ENCODE measurements at regions not wholly inside any gene's neighbourhood (a gene's known extent, or its start where the extent isn't known, plus 50 kb on each side); places are given as distances from the start of the nearest gene placed in this dataset.

DNA sequence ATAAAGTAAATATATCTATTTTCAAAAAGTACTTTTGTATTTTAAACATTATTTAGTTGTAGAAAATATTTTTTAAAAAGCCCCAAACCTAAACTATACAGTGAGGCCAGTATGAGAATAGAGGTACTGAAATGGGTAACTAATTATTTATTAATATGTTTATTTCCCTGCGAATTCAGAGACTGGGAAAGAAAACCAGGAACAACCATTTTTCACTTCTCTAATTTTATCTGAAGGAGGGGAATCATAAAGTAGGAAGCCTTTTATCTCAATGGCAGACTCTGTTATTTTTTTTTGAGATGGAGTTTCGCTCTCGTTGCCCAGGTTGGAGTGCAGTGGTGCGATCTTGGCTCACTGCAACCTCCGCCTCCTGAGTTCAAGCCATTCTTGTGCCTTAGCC, 63.6 kb upstream of the TRAK1 start:
- no peak overlapping the region for H3K4me3 Mint-ChIP-seq (ENCODE audit: low read depth, unreplicated experiment)
- H3K9me3 Mint-ChIP-seq (ENCODE audit: low read depth, unreplicated experiment), result peaks cover 2% of the 10 kb centered on the region
- no peak for DNase-seq
- BruUV-seq (replicated peaks), result no TSS peak
- intact Hi-C loops (cut with micrococcal nuclease; ENCODE audit: unreplicated experiment), result no loop called here
- CTCF ChIA-PET, result no interaction called here
- TF ChIP-seq, protein P1, sequence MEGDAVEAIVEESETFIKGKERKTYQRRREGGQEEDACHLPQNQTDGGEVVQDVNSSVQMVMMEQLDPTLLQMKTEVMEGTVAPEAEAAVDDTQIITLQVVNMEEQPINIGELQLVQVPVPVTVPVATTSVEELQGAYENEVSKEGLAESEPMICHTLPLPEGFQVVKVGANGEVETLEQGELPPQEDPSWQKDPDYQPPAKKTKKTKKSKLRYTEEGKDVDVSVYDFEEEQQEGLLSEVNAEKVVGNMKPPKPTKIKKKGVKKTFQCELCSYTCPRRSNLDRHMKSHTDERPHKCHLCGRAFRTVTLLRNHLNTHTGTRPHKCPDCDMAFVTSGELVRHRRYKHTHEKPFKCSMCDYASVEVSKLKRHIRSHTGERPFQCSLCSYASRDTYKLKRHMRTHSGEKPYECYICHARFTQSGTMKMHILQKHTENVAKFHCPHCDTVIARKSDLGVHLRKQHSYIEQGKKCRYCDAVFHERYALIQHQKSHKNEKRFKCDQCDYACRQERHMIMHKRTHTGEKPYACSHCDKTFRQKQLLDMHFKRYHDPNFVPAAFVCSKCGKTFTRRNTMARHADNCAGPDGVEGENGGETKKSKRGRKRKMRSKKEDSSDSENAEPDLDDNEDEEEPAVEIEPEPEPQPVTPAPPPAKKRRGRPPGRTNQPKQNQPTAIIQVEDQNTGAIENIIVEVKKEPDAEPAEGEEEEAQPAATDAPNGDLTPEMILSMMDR (IDR thresholded peaks at IDR 0.05; ENCODE audit: unreplicated experiment), result no peak
- H3K36me3 Mint-ChIP-seq (ENCODE audit: insufficient read depth, unreplicated experiment), result no peaks in the 10 kb centered on the region
- peaks cover 33% of the 10 kb centered on the region for H3K4me1 Mint-ChIP-seq (ENCODE audit: low read depth, unreplicated experiment)
- no peak overlapping the region for H3K27ac Mint-ChIP-seq (ENCODE audit: unreplicated experiment)
- H3K27me3 Mint-ChIP-seq (ENCODE audit: unreplicated experiment), result no peaks in the 10 kb centered on the region

DNA sequence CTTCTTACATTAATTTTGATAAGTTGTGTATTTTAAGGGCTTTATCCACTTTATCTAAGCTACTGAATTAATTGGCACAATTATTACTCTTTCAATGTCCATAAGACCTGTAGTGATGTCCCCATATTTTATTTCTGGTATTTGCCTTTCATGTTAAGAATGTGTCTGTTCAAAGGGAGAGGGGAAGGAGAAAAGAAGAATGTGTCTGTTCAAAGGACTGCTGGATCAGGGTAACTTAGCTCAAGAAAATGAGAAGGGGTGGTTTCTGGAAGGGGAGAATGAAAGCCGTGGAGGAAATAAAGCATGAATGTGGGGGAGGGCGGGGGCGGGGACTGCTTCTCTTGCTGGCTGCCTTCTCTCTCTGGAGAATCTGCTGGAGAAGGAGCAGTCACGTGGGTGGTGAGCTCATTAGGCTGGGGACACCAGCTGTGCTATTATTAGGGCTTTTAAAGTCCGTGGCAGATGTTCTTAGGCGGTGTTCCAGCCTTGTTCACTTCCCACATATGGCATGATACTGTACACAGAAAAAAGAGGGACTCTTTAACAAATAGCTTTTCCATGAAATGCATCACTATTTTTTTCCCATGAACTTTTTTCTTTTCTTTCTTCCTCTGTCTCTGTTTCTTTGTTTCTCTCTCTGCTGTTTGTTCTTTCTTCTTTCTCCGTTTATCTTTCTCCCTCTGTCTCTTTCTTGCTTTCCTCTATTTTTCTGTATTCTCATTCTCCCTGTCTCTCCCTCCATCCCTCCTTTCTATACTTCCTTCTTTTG, 63.7 kb upstream of the ULK4 start:
- Mint-ChIP-seq H3K27me3 (ENCODE audit: unreplicated experiment) (no peaks in the 10 kb centered on the region), H3K4me1 (ENCODE audit: low read depth, unreplicated experiment) (peaks cover 42% of the 10 kb centered on the region), H3K9me3 (ENCODE audit: low read depth, unreplicated experiment) (peaks cover 2% of the 10 kb centered on the region), H3K36me3 (ENCODE audit: insufficient read depth, unreplicated experiment) (no peaks in the 10 kb centered on the region), H3K4me3 (ENCODE audit: low read depth, unreplicated experiment) (peak overlapping the region; percentile 63), H3K27ac (ENCODE audit: unreplicated experiment) (peak overlapping the region; percentile 72)
- BruUV-seq (replicated peaks), result no TSS peak
- TF ChIP-seq, protein P1 (IDR thresholded peaks at IDR 0.05; ENCODE audit: unreplicated experiment), result no peak
- CTCF ChIA-PET, result interaction anchor here (1.7 to 3.0 kb wide), 4 partner anchors 10 to 74 kb away, joined by 4 to 15 read pairs (median 10); no protein-coding TSS in a partner anchor
- peak; percentile 72 for DNase-seq
- intact Hi-C loops (cut with micrococcal nuclease; ENCODE audit: unreplicated experiment), result no loop called here

DNA sequence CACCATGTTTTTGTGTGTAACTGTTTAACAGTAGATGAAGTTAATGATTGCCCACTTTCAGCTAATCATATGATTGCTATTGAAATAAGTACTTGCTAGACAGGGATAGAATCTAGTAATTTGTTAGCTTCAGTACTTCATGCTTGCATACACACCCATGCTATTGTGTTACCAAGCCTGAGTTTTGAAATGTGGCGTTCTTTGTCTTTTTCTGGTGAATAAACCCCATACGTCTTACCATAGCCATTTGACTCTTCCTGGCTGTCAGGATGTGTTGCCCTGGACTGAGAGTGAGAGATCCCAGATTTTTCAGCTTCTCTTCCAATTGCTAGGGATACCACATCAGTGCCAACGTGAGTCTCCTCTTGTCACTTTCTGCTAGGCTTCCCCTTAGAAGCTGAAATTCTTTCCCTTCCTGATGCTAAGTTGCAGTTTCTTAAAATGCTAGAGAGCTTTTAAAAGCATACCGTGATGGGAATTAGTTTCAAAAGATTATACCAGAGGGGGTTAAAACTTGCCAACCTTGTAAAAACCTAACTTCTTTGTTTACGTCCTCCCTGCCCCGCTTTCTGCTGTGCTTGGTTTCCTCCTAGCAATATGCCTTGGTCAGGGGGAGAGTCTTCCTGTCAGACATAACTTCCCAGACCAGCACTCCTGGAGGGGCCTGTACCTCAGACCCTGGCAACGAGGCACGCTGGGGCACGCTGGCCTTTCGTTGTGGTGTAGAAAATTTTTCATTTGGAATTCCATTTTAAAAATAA, 62.9 kb upstream of the ULK4 start:
- no TSS peak for BruUV-seq (replicated peaks)
- intact Hi-C loops (cut with micrococcal nuclease; ENCODE audit: unreplicated experiment), result no loop called here
- Mint-ChIP-seq H3K36me3 (ENCODE audit: insufficient read depth, unreplicated experiment) (no peaks in the 10 kb centered on the region), H3K9me3 (ENCODE audit: low read depth, unreplicated experiment) (peaks cover 2% of the 10 kb centered on the region), H3K4me1 (ENCODE audit: low read depth, unreplicated experiment) (peaks cover 50% of the 10 kb centered on the region), H3K4me3 (ENCODE audit: low read depth, unreplicated experiment) (peak overlapping the region; percentile 63), H3K27me3 (ENCODE audit: unreplicated experiment) (no peaks in the 10 kb centered on the region), H3K27ac (ENCODE audit: unreplicated experiment) (peak overlapping the region; percentile 72)
- CTCF ChIA-PET, result interaction anchor here (0.8 to 3.0 kb wide), 6 partner anchors 9 to 75 kb away, joined by 3 to 15 read pairs (median 7); no protein-coding TSS in a partner anchor
- DNase-seq, result no peak
- TF ChIP-seq, protein P1 (IDR thresholded peaks at IDR 0.05; ENCODE audit: unreplicated experiment), result no peak

DNA sequence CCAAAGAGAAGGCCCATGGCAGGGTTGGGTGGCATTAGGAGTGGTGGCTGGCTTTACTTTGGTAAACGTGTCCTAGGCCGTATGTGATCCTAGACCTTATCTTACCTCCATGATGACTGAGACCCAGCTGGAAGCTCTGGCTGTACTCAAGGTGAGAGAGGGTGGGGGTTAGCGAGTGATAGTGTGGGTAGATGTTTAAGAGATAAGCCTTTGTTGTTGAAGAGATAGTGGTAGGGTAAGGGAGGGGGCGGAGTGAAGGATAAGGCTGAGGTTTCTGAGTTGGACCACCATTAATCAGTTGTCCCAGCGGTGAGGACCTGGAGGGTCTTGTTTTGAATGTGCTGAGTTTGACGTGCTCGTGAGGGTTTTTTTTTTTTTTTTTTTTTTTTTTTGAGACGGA, 61.5 kb upstream of the ULK4 start:
- intact Hi-C loops (cut with micrococcal nuclease; ENCODE audit: unreplicated experiment), result no loop called here
- H3K27me3 Mint-ChIP-seq (ENCODE audit: unreplicated experiment), result no peaks in the 10 kb centered on the region
- H3K36me3 Mint-ChIP-seq (ENCODE audit: insufficient read depth, unreplicated experiment), result no peaks in the 10 kb centered on the region
- DNase-seq, result no peak
- peaks cover 56% of the 10 kb centered on the region for H3K4me1 Mint-ChIP-seq (ENCODE audit: low read depth, unreplicated experiment)
- no peak overlapping the region for H3K4me3 Mint-ChIP-seq (ENCODE audit: low read depth, unreplicated experiment)
- TF ChIP-seq, protein P1 (IDR thresholded peaks at IDR 0.05; ENCODE audit: unreplicated experiment), result no peak
- H3K9me3 Mint-ChIP-seq (ENCODE audit: low read depth, unreplicated experiment), result peaks cover 2% of the 10 kb centered on the region
- CTCF ChIA-PET, result no interaction called here
- BruUV-seq (replicated peaks), result no TSS peak
- H3K27ac Mint-ChIP-seq (ENCODE audit: unreplicated experiment), result peak overlapping the region; percentile 38
